ENCODE measurements at regions not wholly inside any gene's neighbourhood (a gene's known extent, or its start where the extent isn't known, plus 50 kb on each side); places are given as distances from the start of the nearest gene placed in this dataset.

DNA sequence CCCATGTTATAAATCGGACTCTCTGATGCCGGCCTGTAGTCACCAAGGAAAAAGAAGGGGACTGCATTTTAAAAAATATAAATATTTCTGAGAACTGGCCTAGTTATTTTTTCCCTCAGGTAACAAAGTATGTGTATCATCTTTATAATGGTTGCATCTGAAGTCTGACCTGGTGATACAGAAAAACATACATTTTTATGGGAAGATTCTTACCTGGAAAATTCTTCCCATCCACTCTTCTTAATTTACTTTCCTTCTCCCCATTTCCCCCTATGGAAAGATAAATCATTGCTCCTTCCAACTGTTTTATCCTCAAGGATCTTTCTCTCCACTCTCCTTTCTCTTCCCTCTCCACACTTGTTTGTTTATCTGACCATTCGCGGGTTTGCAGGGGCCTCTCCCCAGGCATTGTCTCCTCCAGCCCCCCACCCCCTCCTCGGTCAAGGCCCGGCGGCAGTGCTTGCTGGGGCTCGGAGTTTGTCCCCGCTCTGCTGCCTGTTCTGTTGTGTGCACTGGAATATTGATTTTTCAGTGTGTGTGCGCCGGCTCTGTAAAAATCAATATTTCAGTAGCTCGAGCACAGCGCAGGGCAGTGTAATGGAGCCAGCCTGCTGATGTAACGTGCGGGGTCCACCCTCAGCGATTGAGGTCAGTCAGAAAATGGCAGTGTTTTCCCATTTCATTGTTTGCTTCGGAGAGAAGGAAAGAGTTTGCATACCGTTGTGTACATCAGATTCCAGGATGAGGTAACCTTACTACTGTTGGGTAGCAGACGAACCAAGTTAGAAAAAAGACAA is 199.5 kb upstream of the NFE2L3 start:
- no peak for DNase-seq (ENCODE audit: low spot score)

DNA sequence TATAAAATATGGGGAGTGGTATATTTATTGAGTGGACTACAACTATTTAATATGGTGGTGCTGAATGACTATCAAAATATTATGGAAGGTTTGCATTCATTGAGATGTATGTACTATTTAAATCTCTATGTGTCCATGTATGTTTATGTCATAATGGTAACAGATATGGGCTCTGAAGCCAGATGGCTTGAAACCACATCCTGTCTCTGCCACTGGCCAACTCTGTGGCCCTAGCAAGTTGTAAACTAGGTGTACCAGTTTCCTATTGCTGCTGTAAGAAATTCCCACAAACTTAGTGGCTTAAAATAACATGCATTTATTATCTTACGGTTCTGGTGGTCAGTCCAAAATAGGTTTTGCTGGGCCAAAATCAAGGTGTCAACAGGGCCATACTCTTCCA is 198.1 kb upstream of the NFE2L3 start:
- DNase-seq (ENCODE audit: low spot score), result no peak

DNA sequence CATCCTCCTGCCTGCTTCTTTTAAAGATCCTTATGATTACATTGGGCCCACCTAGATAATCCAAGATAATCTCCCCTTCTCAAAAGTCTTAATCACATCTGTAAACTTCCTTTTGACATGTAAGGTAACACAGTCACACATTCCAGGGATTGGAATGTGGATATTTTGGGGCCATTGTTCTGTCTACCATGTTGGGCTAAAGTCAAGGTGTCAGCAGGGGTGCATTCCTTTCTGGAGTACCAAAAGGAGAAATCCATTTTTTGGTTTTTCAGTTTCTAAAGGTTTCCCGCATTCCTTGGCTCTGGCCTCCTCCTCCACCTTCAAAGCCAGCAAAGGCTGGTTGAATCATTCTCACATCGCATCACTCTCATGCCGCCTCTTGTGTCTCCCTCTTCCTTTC is 197.6 kb upstream of the NFE2L3 start:
- no peak for DNase-seq (ENCODE audit: low spot score)

DNA sequence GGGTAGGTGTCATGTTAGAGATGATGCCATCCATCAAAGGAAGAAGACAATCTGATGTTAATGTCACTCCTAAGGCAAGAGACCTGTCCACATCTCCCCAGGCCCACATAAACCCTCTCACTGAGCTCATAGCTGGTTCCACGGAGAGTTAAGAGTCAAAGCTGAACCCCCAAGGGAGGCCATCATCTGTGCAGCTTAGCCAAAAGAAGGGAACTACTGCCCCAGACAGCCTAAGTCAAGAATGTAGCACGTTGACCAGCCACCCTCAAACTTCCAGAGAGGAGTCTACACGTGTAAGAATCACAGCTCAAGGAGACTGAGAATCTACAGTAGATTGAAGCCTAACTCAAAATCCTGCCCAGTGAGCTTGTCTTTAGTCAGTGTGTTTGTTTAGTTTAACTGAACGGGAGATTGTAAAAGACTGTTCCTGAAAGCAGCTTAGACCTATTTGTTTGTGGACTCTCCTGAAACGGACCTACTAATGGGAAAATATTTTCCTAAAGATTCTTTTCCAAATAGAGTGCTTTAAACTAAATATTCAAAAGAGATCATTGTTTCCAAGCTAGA is 192.7 kb upstream of the NFE2L3 start:
- DNase-seq (ENCODE audit: low spot score), result no peak

DNA sequence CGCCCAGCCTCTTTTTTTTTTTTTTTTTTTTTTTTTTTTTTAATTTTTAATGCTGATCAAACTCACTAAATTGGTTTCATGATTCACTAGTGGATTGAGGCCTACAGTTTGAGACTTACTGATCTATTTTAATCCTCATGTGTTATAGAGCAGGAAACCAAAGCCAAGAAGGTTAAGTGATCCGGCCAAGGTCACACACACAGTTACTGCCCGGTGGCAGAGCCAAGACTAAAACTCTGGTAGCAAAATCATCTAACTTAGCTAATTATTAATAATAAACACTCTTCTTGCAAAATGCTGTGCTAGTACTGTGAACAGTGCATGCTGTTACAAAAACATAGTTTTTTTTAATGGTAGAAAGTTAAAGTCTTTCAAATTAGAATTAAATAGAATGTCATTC is 188.3 kb upstream of the NFE2L3 start:
- DNase-seq (ENCODE audit: low spot score), result no peak

DNA sequence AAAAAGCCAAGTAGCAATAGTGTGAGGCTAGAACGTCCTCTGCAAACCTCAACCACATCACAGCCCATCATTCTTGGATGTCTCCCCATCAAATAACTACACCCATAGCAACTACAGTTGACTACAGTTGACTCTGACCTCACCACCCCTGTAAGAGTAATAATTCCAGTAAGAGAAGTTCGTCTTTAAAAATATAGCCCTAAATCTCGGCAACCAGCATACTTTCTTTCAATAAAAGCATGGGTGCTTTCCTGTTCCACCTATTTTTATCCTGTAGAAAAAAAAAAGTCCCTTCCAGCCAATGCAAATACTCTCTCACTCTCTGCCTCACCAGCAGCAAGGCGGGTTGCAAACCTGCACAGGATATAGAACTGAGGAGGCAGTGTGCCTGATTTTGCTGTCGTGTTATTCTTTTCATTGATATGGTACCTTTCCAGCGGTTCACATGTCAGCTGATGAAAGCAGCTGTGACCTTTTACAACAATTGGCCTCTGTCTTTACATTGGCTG is 187.5 kb upstream of the NFE2L3 start:
- no peak for DNase-seq (ENCODE audit: low spot score)

DNA sequence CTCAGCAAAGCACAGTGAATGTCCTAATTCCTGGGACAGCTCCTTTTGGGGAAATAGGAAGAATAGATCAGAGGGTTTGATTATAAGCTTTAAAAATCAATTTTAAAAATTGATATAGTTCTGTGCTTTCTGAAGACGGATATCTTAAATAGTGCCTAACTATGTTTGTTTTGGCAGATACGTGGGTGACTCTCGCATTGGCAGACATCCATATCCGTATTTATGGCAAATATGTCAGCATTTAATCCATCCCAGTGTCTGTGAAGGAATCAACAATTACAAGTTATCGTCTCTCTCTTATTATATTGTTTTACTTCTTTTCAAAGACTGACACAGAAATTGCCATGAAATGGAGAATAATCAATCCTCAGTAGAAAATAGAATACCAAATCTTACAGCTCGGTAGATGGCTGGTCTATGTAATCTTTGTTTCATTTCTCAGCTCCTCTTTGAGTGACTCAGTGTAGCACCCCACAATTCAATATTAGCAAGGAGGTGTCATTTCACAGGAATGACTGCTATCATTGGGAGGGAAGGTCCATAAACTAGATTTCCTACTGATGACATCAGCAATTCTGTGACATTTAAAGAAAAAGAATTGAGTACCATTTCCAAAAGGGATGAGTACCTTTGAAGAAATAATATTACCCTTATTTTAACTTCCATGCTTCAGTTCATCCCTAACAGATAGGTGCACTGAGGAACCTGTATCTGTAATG is 186.4 kb upstream of the NFE2L3 start:
- no peak for DNase-seq (ENCODE audit: low spot score)

DNA sequence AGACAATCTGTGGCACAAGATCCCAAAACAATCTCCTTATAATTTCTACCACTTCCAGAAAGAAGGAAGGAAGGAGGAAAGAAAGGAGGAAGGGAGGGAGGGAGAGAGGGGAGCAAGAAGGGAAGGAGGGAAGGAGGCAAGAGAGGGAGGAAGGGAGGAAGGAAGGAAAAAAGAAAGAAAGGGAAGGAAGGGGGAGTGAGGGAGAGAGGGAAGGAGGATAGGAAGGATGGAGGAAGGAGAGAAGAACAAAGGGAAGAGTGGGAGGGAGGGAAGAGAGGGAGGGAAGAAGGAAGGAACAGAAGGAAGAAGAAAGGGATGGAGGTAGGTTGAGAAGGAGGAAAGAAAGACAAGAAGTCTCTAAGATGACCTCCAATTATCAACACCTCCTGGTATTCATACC is 185.5 kb upstream of the NFE2L3 start:
- DNase-seq (ENCODE audit: low spot score), result no peak

DNA sequence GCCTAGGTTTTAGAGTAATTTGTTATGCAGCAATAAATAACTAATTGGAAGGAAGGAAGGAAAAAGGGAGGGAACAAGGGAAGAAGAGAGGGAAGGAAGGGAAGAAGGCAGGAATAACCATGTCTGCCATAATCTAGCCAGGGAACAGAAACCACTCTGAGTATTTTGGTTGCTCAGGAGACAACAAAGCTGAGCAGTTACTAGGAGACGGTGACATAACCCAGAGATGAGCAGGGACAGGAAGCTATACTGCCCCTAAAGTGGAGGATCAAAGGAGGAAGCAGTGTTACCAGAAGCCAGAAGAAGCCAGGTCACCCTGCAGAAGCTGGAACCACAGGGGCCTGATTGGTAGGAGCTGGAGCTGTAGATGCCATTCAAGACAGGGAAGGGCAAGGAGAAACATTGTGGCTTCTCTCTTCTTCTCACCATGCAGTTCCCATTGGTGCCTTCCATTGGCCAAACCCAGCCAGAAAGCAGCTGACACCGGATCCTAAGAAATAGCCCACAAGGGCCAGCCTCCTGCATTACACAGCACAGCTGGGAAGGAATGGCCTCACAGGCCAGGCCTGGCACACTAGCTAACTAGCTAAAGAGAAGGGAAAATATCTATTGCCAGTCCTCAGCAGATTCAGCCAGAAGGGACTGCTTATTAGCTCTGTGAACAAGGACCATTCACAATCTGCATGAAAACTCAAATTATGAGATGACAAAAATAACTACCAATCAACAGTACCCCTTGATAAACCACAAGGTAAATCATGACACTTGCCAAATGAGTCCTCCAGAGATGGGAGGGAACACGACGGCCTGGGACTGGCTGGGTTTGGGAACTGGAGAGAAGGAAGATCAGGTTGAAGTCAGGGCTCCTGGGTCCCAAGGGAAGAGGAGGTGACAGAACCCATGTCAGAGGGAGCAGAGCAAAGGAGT is 184.5 kb upstream of the NFE2L3 start:
- no peak for DNase-seq (ENCODE audit: low spot score)

DNA sequence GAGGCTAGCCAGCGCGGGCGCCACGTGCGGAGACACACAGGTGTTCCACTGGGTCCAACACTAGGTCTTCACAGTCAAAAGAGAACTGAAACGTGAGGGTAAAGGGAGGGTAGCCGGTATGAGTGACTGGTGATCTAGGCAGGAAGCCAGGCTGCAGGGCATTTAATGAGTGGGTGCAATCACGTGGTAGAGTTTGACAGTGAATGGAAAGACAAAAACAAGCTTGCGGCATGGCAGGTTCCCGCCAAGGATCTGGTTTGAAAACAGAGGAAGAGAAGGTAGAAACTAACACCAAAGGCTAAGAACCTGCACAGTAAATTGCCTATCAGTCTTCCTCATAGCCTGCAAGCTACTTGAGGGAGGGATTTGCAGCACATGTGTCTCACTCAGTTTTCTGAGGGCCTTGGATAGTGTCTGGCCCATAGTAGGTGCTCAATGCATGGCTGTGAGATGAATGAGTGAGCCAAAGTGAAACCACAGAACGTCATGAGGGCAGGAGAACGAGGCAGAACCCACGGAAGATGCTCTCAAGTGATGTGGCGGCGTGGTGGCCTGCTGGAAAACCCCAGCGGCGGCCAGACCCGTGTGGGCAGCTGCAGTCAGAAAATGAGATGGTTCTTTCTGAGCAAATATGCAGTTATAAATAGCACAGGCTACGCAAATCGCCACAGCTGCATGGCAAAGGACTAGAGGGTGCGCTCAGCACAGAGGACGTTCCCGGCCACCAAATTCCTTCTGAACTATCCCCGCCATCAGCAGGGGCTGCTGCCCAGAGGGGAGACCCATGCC is 183.6 kb upstream of the NFE2L3 start:
- DNase-seq (ENCODE audit: low spot score), result peak; percentile 10

DNA sequence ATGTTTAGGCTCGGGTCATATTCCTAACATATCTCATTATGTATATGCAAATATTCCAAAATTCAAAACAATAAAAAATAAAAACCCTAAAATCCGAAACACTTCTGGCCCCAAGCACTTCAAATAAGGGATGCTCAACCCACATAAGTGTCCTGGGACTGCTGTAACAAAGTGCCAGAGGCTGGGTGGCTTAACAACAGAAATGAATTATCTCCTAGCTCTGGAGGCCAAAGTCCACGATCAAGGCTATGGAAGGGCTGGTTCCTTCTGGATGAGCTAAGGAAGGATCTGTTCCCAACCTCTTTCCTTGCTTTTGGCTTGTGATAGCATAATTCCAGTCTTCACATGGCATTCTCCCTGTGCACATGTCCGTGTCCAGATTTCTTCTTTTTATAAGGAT is 181.6 kb upstream of the NFE2L3 start:
- no peak for DNase-seq (ENCODE audit: low spot score)

DNA sequence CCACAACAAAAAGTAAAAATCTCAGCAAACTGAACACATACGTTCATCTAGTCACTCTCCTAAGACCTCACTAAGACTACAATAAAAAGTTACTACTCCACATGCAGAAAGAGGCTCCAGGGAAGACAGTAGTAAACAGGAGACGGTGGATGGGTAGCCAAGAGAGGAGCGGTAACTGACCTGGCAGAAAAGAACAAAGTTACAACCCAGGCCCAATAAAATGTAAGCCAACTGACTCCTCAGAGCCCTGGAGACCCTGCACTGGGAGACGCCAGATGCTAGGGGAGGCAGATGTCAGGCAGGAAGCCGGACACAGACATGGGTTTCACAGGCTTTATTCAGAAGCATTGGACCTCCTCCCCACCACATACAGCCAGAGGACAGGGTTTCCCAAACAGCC is 181.1 kb upstream of the NFE2L3 start:
- no peak for DNase-seq (ENCODE audit: low spot score)

DNA sequence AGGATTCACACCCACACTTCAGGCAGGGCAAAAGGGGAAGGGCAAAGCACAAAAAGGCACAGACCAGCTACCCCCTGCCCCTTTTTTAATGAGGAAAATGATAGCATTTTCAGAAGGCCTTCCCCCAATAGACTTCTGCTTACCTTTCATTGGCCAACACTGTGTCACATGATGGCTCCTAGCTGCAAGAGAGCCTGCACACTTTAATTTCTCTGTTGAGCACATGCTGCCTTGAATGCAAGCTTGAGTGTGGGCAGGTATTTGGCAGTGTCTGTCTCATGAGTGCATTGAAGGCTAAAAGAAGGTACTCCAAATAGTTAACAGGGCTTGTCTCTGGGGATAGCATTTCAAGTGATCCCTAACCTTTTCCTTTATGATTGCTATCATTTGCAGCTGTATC is 175.4 kb upstream of the NFE2L3 start:
- no peak for DNase-seq (ENCODE audit: low spot score)

DNA sequence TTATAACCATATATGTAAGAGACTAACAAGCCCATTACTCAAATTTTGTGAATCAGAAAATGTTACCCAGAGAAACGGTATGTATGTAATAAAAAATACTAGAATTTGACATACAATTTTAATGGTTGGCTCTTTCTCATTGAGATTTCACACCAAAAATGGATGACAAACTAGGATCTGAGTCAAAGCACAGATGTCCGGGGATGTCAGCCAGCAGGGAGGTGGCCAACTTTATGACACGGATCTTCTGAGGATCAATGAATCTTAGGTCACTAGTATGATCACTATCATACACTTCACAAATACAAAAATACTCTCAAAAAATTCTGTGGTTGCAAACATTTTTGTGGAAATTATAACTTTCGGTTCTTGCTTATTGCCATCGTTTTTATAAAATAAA is 173.5 kb upstream of the NFE2L3 start:
- no peak for DNase-seq (ENCODE audit: low spot score)

DNA sequence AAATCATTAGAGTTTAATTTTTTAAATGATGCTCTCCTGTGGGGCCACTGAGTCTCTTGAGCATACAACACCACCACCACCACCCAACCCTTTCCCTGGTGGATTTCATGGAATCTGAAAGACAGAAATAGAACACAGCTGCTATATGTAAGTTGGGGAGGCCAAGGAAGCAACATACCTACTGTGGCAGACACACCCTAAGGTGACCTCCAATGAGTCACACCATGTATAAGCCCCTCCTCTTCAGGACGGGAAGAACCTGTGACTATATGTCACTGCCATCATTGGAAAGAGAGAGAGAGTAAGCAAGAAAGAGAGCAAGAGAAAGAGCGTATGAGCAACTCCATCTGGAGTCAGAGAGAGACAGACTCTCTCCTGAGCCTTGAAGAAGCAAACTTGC is 172.4 kb upstream of the NFE2L3 start:
- no peak for DNase-seq (ENCODE audit: low spot score)

DNA sequence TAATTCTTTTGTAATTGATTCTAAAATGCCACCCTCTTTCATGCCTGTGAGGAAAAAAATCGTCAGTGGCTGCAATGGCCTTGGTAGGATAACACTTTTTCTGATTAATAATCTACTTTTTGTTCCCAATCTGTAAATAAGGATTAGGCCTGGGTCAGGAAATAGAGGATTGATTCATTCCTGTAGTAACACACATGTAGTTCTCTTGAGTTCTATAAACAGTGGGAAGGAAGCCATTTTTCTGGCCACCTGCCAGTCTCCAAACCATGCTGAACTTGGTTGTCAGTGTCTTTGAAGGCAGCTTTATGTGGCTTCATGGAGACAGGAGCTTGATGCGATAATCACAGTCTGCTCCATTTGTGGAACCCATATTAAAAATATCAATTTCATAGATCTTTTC is 169.3 kb upstream of the NFE2L3 start:
- DNase-seq (ENCODE audit: low spot score), result no peak

DNA sequence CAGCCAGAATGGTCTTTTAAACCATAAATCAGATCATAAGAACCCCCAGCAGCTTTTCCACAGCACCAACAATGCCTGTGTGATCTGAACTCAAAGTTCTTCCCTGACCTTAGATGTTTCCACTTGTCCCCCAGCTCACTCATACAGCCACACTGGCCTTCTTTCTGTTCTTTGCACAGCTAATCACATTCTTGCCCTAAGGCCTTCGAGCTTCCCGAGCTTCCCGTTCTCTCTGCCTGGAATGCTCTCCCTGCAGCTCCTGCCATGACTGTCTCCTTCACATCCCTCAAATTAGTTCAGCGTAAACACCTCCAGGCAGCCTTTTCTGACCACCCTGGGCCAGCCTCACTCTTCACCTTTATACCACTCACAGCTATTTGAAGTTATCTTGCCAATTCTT is 166.8 kb upstream of the NFE2L3 start:
- no peak for DNase-seq (ENCODE audit: low spot score)

DNA sequence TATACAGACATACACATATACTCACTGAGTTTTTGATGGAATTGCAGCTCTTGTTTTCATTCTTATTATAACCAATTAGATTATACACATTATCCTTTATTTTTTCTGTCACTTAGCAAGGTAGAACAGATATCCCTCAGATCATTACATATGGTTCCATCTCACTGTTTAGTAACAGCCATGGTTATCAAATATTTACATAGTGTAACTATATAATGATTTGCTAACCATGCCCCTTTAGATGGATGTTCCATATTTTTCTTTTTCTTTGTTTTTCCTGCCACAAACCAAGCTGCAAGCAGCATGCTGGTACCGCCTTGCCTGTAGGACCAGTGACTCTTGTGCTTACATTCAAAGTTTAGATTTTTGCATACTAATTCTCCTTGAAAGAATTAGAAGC is 163.4 kb upstream of the NFE2L3 start:
- no peak for DNase-seq (ENCODE audit: low spot score)

DNA sequence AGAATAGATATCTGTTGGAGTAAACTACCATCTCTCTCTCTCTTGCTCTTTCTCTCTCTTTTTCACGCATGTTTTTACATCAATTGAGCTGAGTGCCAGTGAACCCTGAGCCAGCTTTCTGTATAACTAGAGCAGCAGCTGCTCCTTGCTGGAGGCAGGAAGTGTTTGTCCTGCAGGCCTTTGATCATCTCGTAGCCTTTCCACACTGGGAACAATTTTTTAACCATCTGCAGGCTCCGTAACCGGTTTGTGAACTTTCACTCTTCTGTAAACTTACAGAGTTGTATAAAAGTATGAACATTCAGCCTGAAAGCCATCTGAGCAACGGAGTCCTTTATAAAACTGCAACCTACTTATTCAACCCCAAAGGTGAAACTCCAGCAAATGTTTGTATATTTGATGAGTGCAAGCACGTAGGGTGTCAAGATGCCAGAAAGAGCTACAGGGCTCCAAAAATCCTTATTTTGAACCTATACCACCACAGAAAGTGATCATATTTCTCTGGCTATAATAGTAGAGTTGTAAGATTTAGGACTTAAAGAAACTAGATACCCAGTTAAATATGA is 162.8 kb upstream of the NFE2L3 start:
- no peak for DNase-seq (ENCODE audit: low spot score)

DNA sequence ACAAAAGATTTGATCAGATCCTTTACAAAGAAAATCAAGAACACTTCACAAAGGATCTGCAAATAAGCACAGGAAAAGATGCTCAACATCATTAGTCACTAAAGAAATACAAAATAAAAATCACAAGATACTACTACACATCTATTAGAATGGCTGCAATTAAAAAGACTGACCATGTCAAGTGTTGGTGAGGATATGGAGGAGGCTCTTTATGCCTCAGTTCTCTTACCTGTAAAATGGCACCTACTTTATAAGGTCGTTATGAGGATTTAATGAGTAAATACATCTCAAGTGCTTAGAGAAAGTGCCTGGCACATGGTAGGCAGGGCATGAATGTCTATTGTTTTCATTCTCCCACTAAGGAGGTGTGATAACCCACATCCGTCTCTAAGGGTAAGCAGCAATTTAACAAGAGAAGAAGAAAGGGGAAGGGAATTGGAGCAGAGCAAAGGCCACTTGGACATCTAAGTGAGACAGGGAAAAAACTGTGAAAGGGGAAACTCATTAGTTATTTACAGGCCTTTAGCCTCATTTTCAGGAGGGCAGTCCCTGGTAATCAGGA is 157.5 kb upstream of the NFE2L3 start:
- DNase-seq (ENCODE audit: low spot score), result peak; percentile 8

DNA sequence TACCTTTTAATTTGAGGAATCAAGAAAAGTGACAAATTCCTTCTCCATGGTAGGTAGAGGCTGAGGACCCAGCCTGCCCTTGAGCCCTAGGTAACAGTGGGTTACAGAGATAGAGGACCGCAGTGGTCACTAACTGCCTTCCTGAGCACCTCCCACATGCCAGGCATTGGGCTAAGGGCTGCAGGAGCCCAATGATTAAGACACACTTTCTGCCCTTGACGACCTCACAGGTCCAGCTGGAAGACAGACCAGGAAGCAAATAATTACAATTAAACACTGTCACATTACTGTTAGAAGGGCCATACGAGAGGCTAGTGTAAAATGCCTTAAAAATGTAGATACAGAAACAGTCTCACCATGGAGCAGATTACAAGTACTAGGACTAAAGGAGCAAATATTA is 156.8 kb upstream of the NFE2L3 start:
- no peak for DNase-seq (ENCODE audit: low spot score)
